Dermis microvascular lymphatic vessel endothelial cell (primary cell): ENCODE measurements at regions not wholly inside any gene's neighbourhood (a gene's known extent, or its start where the extent isn't known, plus 50 kb on each side); places are given as distances from the start of the nearest gene placed in this dataset.
"Not testable (repeated sequence)": the region's sequence is repeated elsewhere in the genome, so short reads cannot be mapped to it uniquely, and the experiment has no call there.

ENCODE experiments used
- DNase-seq, 2 donors: peaks; one replicate each; pipeline versions ENCODE4 v3.0.0 to v3.0.0-alpha.2; 2010; ENCODE audit warnings: low read depth in 2 of 2

DNA sequence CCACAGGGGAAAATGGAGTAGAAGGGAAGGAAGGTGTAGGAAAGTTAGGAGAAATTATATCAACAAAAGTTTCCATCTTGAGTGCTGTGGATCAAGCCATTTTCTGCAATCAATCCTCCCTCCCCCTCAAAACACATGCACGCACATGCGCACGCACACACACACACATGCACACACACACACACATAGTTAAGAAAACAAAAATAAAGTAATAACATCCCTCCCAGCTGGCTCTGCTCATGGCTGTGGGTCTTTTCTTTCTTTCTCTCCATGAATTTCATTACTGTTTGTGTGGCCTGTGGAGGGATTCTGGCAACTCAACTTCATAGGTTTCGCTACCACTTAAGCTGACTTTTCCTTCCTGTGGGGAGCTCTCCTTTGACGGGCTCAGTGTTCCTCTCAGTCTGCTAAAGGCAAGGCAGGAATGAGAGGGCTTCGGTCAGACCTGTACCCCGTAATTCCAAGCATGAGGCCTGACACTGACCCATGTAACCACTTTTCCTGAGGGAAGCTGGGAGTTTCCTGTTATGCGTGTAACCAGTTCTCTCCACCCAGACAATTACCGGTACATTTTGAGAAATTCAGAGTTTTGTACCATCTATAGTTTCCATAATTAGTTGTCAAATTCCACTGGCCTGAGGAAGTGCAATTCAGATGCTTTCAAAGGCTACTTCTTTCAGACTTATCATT lies 79.8 kb downstream of the ZNF92 start:
- DNase-seq, result peak; percentile 15 to 16

DNA sequence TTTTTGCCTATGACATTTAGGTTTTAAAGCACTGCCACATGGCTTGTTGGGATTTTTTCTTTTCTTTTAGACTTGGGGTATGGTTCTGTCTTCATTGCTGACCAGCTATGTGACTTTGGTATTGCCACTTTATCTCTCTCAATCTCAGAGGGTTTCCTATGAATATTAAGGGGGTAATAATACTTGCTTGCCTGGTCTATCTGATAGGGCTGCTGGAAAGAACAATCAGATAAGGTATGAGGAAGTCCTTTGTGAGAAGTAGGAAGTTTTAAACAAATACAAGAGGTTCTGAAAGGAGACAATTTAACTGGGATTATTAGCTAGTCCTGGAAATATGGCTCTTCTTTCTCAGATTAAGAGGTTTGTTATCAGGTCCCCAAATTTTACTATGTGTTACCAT lies 80.8 kb downstream of the ZNF92 start:
- no peak for DNase-seq

GRCh38 chr7:65455050-65455449 lies 81.4 kb downstream of the ZNF92 start:
- DNase-seq, result not testable (repeated sequence)

DNA sequence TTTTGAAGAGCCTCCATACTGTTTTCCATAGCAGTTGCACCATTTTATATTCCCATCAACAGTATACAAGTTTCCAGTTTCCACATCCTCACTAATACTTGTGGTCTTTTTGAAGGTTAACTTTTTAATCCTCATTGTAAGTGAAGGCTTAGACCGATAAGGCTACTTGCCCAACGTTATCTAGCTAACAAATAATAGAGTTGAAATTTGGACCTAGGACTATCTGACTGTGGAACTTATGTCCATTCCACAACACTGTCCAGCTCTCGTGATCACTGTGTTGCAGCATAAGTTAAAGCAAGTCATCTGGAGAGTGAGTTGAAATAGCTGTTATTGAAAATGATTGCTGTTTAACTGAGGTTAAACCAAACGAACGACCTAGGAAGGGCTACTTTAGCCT lies 84.0 kb downstream of the ZNF92 start:
- DNase-seq, result no peak

- no peak for DNase-seq
These were observed 85.8 kb downstream of the ZNF92 start for GRCh38 chr7:65459438-65459837.

- no peak for DNase-seq
These were observed 88.6 kb downstream of the ZNF92 start for GRCh38 chr7:65462148-65462716.

GRCh38 chr7:65463184-65463583 lies 89.5 kb downstream of the ZNF92 start:
- DNase-seq, result no peak

DNA sequence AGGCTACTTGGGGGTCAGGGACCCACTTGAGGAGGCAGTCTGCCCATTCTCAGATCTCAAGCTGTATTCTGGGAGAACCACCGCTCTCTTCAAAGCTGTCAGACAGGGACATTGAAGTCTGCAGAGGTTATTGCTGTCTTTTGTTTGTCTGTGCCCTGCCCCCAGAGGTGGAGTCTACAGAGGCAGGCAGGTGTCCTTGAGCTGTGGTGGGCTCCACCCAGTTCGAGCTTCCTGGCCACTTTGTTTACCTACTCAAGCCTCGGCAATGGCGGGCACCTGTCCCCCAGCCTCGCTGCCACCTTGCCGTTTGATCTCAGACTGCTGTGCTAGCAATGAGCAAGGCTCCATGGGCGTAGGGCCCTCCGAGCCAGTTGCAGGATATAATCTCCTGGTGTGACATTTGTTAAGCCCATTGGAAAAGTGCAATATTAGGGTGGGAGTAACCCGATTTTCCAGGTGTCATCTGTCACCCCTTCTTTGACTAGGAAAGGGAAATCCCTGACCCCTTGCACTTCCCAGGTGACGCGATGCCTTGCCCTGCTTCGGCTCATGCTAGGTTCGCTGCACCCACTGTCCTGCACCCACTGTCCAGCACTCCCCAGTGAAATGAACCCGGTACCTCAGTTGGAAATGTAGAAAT lies 96.4 kb downstream of the ZNF92 start:
- not testable (repeated sequence) for DNase-seq

GRCh38 chr7:65471587-65471986 lies 97.9 kb downstream of the ZNF92 start:
- no peak for DNase-seq

DNA sequence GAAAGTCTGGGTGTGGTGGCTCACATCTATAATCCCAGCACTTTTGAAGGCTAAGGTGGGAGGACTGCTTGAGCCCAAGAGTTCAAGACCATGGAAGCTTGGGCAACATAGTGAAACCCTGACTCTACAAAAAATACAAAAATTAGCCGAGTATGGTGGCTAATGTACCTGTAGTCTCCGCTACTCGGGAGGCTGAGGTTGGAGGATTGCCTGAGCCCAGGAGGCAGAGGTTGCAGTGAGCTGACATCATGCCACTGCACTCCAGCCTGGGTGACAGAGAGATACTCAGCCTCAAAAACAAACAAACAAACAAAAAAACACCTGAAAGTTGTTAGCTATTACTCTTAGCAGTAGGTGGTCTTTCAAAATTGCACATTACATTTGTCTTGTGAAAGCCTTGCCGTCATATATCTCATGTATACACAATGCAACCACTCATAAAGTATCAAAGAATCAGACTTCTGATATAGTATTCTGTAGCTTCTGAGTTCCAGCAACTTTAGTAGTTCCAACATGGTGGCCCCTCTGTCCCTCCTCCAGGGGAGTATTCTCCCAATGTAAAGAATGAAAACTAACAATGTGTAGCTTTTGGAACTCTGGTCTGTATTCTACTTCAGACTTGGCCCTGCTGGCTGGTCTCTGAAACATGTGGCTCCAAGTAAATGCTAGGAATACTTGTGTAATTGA lies 101.5 kb downstream of the ZNF92 start:
- DNase-seq, result no peak

DNA sequence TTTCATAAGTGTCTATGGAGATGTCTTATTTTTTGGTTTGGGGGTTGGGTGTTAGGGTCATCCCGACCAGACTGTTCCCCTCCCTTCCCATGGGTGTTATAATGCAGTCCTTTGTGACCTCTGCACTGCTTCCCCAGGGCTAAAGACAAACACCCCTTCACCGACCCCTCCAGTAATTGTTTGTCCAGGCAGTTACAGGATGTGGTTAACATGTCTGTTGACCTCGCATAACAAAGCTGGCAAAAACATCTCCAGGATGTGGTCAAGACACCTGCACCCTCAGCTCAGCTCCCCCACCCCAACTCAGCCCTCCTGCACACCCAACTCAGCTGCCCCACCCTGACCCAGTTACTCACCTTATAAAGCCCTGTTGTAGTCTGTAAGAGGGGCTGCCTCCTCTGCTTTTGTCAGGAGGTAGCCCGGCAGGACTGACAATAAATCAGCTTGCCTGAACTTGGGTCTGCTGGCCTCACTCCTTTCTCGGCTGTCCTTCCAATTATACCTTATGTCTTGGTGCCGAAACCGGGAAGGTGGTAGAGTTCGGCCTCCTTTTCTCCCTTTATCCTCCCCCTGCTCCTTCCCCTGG lies 102.2 kb downstream of the ZNF92 start:
- DNase-seq, result peak in 1 of 2 donors; percentile 60

GRCh38 chr7:65477326-65477725 lies 103.7 kb downstream of the ZNF92 start:
- DNase-seq, result no peak

DNA sequence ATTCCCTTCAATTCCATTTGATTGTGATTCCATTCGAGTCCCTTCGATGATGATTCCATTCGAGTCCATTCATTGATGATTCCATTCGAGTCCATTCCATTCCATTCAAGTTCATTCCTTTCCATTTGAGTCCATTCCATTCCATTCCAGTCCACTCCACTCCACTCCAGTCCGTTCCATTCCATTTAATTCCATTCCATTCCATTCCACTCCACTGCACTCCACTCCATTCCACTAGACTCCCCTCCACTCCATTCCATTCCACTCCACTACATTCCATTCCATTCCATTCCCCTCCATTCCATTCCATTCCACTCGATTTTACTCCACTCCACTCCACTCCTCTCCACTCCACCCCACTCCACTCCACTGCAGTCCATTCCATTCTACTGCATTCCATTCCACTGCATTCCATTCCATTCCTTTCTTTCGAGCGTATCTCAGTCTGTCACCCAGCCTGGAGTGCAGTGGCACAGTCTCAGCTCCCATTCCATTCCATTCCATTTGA lies 115.7 kb downstream of the ZNF92 start:
- DNase-seq, result no peak

DNA sequence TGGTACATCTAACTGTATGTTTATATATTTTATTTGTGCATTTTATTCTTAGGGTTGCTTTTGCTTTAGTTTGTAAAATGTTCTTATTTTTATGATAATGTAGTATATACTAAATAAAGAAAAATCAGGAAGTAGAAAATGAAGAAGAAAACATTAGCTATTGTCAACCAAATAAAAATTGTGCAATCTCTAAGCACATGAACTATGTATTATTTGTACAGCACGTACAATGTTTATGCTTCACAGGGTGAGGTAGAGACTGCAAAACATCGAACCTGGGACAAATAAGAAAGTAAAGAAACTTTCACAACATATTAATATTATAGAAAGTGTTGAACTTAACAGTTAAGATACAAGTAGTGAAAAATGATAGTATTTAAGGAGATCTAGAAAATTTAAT lies 123.0 kb downstream of the ZNF92 start:
- not testable (repeated sequence) for DNase-seq

DNA sequence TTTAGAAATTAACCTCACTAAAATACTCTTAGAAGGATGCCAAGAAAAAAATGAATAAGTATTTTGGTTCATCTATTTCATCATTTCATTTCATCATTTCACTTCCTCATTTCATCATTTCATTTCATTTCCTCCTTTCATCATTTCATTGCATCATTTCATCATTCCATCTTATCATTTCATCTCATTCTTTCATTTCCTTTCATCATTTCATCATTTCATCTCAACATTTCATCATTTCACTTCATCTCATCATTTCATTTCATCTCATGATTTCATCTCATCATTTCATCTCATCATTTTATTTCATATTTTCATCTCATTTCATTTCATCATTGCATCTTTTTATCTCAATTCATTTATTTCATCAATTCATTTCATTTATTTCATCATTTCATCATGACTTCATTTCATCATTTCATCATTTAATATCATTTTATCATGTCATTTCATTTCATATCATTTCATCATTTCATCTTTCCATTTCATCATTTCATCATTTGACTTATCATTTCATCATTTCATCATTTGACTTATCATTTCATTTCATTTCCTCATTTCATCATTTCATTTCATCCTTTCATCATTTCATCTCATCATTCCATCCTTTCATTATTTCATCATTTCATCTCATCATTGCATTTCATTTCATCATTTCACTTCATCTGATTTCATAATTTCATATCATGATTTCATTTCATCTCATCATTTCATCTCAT lies 129.9 kb downstream of the ZNF92 start:
- no peak for DNase-seq

- DNase-seq, result not testable (repeated sequence)
These were observed 131.1 kb downstream of the ZNF92 start for GRCh38 chr7:65504504-65505319.

GRCh38 chr7:65505320-65505633 lies 131.6 kb downstream of the ZNF92 start:
- not testable (repeated sequence) for DNase-seq

DNA sequence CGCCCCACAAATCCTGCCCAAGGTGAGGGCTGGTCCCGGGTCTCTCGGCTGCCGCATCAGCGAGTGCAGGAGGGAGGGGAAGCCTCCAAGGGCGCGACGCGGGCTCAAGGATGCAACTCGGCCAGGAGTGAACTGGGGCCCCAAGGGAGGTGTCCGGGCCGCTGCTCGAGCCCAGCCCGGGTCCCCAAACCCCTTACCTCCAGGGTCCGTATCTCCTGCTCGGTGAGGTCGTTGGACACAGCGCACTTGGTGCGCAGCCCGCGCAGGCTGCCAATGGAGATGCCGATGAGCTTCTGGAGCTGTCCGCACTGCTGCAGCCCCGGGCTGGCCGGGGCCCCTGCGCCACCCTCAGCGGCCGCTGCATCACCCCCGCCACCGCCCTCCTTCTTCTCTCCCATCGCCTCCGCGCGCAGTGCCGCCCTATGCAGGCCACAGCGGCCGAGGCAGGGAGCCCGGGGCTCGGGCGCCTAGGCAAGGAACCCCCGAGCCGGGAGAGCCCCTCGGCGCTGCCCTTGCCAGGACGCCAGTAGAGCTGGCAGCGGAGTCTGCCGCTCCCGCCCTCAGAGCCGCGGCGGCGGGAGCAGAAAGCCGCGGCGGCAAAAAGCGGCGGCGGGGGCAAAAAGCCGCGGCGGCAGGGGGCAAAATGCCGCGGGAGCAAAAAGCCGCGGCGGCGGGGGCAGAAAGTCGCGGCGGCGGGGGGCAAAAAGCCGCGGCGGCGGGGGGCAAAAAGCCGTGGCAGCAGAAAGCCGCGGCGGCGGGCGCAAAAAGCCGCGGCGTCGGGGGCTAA lies 135.1 kb downstream of the ZNF92 start:
- not testable (repeated sequence) for DNase-seq

- DNase-seq, result no peak
These were observed 135.9 kb downstream of the ZNF92 start for GRCh38 chr7:65509368-65510186.
